COLO668 (cell line): ENCODE measurements at regions not wholly inside any gene's neighbourhood (a gene's known extent, or its start where the extent isn't known, plus 50 kb on each side); places are given as distances from the start of the nearest gene placed in this dataset.
"Not testable (repeated sequence)": the region's sequence is repeated elsewhere in the genome, so short reads cannot be mapped to it uniquely, and the experiment has no call there.

Experiments used
- DNase-seq: peaks from one replicate; lab custom pipeline; 2025; ENCODE audit not compliant: unreplicated experiment; lab: John Stamatoyannopoulos, UW

GRCh38 chr9:79473704-79474103 lies 98.1 kb upstream of the TLE4 start:
- DNase-seq: no peak

GRCh38 chr9:79477241-79477840 lies 94.4 kb upstream of the TLE4 start:
- DNase-seq: no peak

GRCh38 chr9:79477955-79478771 lies 93.6 kb upstream of the TLE4 start:
- no peak for DNase-seq

- no peak for DNase-seq
These were observed 91.1 kb upstream of the TLE4 start for GRCh38 chr9:79480639-79481038.

GRCh38 chr9:79481846-79482477 lies 89.8 kb upstream of the TLE4 start:
- no peak for DNase-seq

GRCh38 chr9:79485258-79485657 lies 86.5 kb upstream of the TLE4 start:
- no peak for DNase-seq

- no peak for DNase-seq
These were observed 82.3 kb upstream of the TLE4 start for GRCh38 chr9:79489261-79490000.

- no peak for DNase-seq
These were observed 81.0 kb upstream of the TLE4 start for GRCh38 chr9:79490657-79491248.

- DNase-seq: no peak
These were observed 79.4 kb upstream of the TLE4 start for GRCh38 chr9:79492092-79493009.

- not testable (repeated sequence) for DNase-seq
These were observed 71.4 kb upstream of the TLE4 start for GRCh38 chr9:79500196-79500864.

GRCh38 chr9:79501546-79501945 lies 70.2 kb upstream of the TLE4 start:
- no peak for DNase-seq

GRCh38 chr9:79507801-79508200 lies 64.0 kb upstream of the TLE4 start:
- DNase-seq: no peak

- DNase-seq: no peak
These were observed 59.5 kb upstream of the TLE4 start for GRCh38 chr9:79512251-79512650.
